HL-60 (cell line): ENCODE measurements at regions not wholly inside any gene's neighbourhood (a gene's known extent, or its start where the extent isn't known, plus 50 kb on each side); places are given as distances from the start of the nearest gene placed in this dataset.

Experiments
- DNase-seq, 2 experiments: peaks; one replicate each; pipeline ENCODE4 v3.0.0-alpha.2; 2010 to 2020; ENCODE audit warnings: low read depth in 1 of 2, low spot score in 1 of 2
- H3K27ac ChIP-seq: fragments of 250-450 bp; sonication (Bioruptor Pico); replicated peaks from 2 replicates; pipeline ENCODE4 v1.5.1; 2020; ENCODE audit warnings: mild to moderate bottlenecking, moderate library complexity
- H3K27me3 ChIP-seq: fragments of 250-450 bp; sonication (Bioruptor Pico); 2 replicates; pipeline ENCODE4 v1.5.1; 2021; ENCODE audit warnings: mild to moderate bottlenecking, moderate library complexity; ENCODE audit not compliant: insufficient read depth, poor library complexity, severe bottlenecking
- H3K4me3 ChIP-seq: replicated peaks from 2 replicates; pipeline ENCODE4 v1.5.1; 2011; ENCODE audit warnings: mild to moderate bottlenecking, control low read depth, low read length; ENCODE audit not compliant: insufficient read depth
- CTCF ChIP-seq: IDR thresholded peaks from one replicate; pipeline ENCODE4 v1.5.1; 2011; ENCODE audit warnings: low read length, control low read depth, inconsistent platforms; ENCODE audit not compliant: insufficient read depth
- GABPA ChIP-seq: IDR thresholded peaks from 2 replicates; pipeline ENCODE4 v1.6.1; 2012; ENCODE audit warnings: low read depth
- POLR2AphosphoS5 ChIP-seq: IDR thresholded peaks from 2 replicates; pipeline ENCODE4 v1.6.1; 2012; ENCODE audit warnings: low read depth
- REST ChIP-seq: IDR thresholded peaks from 2 replicates; pipeline ENCODE4 v1.6.1; 2012; ENCODE audit warnings: low read depth; ENCODE audit not compliant: insufficient replicate concordance
- SPI1 ChIP-seq: IDR thresholded peaks from 2 replicates; pipeline ENCODE4 v1.6.1; 2012; ENCODE audit warnings: low read depth, mild to moderate bottlenecking, borderline replicate concordance

- Histone ChIP-seq H3K4me3 (no peak overlapping the region), H3K27ac (no peak overlapping the region), H3K27me3 (no peaks in the 10 kb centered on the region)
- no peak for DNase-seq
- TF ChIP-seq POLR2AphosphoS5 (no peak), CTCF (no peak), GABPA (no peak), REST (no peak), SPI1 (no peak)
Observed at GRCh38 chr3:165903885-165904630, 66.8 kb upstream of the BCHE start.

GRCh38 chr3:165899066-165899465 is 61.8 kb upstream of the BCHE start:
- Histone ChIP-seq H3K27me3 (no peaks in the 10 kb centered on the region), H3K27ac (no peak overlapping the region)
- no peak for TF ChIP-seq CTCF
- TF ChIP-seq POLR2AphosphoS5: no peak
- TF ChIP-seq REST: no peak
- no peak for TF ChIP-seq GABPA
- no peak for TF ChIP-seq SPI1

GRCh38 chr3:165897137-165897536 is 59.9 kb upstream of the BCHE start:
- Histone ChIP-seq H3K4me3 (no peak overlapping the region), H3K27me3 (no peaks in the 10 kb centered on the region), H3K27ac (no peak overlapping the region)
- TF ChIP-seq POLR2AphosphoS5: no peak
- no peak for TF ChIP-seq REST
- TF ChIP-seq CTCF: no peak
- no peak for TF ChIP-seq GABPA
- no peak for TF ChIP-seq SPI1
- no peak for DNase-seq

More at GRCh38 chr3:165899066-165899465, 61.8 kb upstream of the BCHE start:
- DNase-seq: no peak
- H3K4me3 ChIP-seq: no peak overlapping the region
